ENCODE measurements at regions not wholly inside any gene's neighbourhood (a gene's known extent, or its start where the extent isn't known, plus 50 kb on each side); places are given as distances from the start of the nearest gene placed in this dataset.

DNA sequence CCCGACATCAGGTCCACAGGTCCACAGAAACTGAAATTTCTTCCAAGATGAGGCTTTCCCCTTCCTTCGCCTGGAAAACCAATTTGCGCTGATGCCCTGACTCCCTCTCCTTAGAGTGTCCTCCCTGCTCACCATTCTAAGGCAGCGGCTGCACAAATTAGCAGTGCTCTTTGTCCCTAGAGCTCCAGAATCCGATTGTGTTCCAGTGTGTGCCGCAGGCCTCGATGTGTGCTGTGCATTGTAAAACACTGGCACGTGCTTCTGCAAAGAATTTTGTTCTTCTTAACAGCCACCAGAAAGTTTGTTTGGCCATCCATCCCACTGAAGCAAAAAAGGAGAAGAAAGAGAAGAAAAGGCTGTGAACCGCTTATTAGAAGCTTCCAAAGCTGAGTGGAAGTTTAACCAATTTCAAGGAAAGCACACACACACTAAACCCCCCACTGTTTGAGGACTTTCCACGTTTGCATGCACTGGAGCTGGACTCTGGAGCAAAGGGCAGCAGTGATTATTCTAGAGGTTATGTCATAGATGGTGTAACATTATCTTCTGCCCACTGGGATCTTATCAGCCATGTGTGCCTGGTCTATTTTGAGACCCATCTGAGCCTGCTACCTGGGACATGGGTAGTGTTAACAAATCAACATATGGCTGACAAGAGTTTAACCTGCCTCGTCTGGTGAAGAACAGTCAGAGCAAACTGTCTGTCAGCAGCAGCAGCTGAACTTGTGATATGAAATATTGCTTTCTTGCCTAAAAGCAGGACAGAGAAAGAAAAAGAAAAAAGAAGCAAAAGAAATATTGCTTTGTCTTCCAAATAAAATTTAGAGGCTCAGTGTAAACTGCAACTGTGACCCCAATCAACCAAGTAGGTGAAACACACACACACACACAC lies 64.9 kb upstream of the RREB1 start:
- no peak overlapping the region for H3K4me3 ChIP-seq (ENCODE audit: low read depth, low read length)
- DNase-seq (ENCODE audit: low read depth) = no peak
- TF ChIP-seq, protein P1, sequence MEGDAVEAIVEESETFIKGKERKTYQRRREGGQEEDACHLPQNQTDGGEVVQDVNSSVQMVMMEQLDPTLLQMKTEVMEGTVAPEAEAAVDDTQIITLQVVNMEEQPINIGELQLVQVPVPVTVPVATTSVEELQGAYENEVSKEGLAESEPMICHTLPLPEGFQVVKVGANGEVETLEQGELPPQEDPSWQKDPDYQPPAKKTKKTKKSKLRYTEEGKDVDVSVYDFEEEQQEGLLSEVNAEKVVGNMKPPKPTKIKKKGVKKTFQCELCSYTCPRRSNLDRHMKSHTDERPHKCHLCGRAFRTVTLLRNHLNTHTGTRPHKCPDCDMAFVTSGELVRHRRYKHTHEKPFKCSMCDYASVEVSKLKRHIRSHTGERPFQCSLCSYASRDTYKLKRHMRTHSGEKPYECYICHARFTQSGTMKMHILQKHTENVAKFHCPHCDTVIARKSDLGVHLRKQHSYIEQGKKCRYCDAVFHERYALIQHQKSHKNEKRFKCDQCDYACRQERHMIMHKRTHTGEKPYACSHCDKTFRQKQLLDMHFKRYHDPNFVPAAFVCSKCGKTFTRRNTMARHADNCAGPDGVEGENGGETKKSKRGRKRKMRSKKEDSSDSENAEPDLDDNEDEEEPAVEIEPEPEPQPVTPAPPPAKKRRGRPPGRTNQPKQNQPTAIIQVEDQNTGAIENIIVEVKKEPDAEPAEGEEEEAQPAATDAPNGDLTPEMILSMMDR (conservative IDR thresholded peaks at IDR 0.05; ENCODE audit: low read depth, low read length) = no peak

GRCh38 chr6:7045331-7045730 lies 62.4 kb upstream of the RREB1 start:
- DNase-seq (ENCODE audit: low read depth) = no peak
- H3K4me3 ChIP-seq (ENCODE audit: low read depth, low read length) = no peak overlapping the region
- TF ChIP-seq, protein P1 (conservative IDR thresholded peaks at IDR 0.05; ENCODE audit: low read depth, low read length) = no peak

GRCh38 chr6:7045746-7046145 lies 62.0 kb upstream of the RREB1 start:
- no peak for DNase-seq (ENCODE audit: low read depth)
- TF ChIP-seq, protein P1 (conservative IDR thresholded peaks at IDR 0.05; ENCODE audit: low read depth, low read length) = no peak
- no peak overlapping the region for H3K4me3 ChIP-seq (ENCODE audit: low read depth, low read length)

- no peak overlapping the region for H3K4me3 ChIP-seq (ENCODE audit: low read depth, low read length)
- no peak for DNase-seq (ENCODE audit: low read depth)
- TF ChIP-seq, protein P1 (conservative IDR thresholded peaks at IDR 0.05; ENCODE audit: low read depth, low read length) = no peak
Measured at GRCh38 chr6:7047128-7047527, 60.6 kb upstream of the RREB1 start.

- no peak for DNase-seq (ENCODE audit: low read depth)
- TF ChIP-seq, protein P1 (conservative IDR thresholded peaks at IDR 0.05; ENCODE audit: low read depth, low read length) = no peak
- no peak overlapping the region for H3K4me3 ChIP-seq (ENCODE audit: low read depth, low read length)
Measured at GRCh38 chr6:7047966-7048365, 59.8 kb upstream of the RREB1 start.

GRCh38 chr6:7048894-7049293 lies 58.9 kb upstream of the RREB1 start:
- no peak overlapping the region for H3K4me3 ChIP-seq (ENCODE audit: low read depth, low read length)
- DNase-seq (ENCODE audit: low read depth) = no peak
- TF ChIP-seq, protein P1 (conservative IDR thresholded peaks at IDR 0.05; ENCODE audit: low read depth, low read length) = no peak

DNA sequence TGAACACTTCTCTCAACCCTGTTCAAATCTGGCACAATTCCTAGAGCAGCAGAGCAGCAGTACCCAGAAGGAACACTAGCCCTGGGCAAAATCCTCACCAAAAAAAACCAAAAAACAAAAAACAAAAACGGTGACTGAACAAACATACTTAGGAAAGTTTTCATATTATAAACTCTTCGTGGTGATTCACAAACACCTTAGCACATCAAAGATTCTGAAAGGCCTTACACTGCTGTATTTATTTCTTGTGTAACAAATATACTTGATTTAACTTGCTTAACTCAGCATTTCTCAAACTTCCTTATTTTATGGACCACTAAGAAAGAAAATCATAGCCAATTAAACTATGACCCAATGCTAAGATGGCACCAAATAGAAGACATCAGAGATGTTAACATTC lies 57.8 kb upstream of the RREB1 start:
- H3K4me3 ChIP-seq (ENCODE audit: low read depth, low read length) = no peak overlapping the region
- TF ChIP-seq, protein P1 (conservative IDR thresholded peaks at IDR 0.05; ENCODE audit: low read depth, low read length) = no peak
- no peak for DNase-seq (ENCODE audit: low read depth)

Data from epithelial cell of proximal tubule (primary cell).